Activated naive CD4-positive, alpha-beta T cell treated with anti-CD3 and anti-CD28 coated beads, Interleukin-2, amount 50 U/mL, for 24 hours (primary cell): ENCODE measurements at regions not wholly inside any gene's neighbourhood (a gene's known extent, or its start where the extent isn't known, plus 50 kb on each side); places are given as distances from the start of the nearest gene placed in this dataset.

Experiments used
- H3K27ac Mint-ChIP-seq: one replicate; pipeline ENCODE4 v1.8.0; 2021; ENCODE audit warnings: mild to moderate bottlenecking, mixed read lengths
- H3K27me3 Mint-ChIP-seq: one replicate; pipeline ENCODE4 v1.8.0; 2021; ENCODE audit warnings: mixed read lengths
- H3K36me3 Mint-ChIP-seq: one replicate; pipeline ENCODE4 v1.8.0; 2021; ENCODE audit warnings: mixed read lengths
- H3K4me1 Mint-ChIP-seq: one replicate; pipeline ENCODE4 v1.8.0; 2021; ENCODE audit warnings: mixed read lengths
- H3K4me3 Mint-ChIP-seq: one replicate; pipeline ENCODE4 v1.8.0; 2021; ENCODE audit warnings: mild to moderate bottlenecking, mixed read lengths
- H3K9me3 Mint-ChIP-seq: one replicate; pipeline ENCODE4 v1.8.0; 2021; ENCODE audit warnings: mixed read lengths

- Mint-ChIP-seq H3K4me3 (no peak overlapping the region), H3K36me3 (no peaks in the 10 kb centered on the region), H3K9me3 (peaks cover 2% of the 10 kb centered on the region), H3K27me3 (no peaks in the 10 kb centered on the region), H3K27ac (no peak overlapping the region), H3K4me1 (no peaks in the 10 kb centered on the region)
Measured at GRCh38 chr5:67426961-67427849, 230.6 kb upstream of the CD180 start.

GRCh38 chr5:67425514-67425913, 228.9 kb upstream of the CD180 start:
- H3K9me3 Mint-ChIP-seq = peaks cover 5% of the 10 kb centered on the region
- no peaks in the 10 kb centered on the region for H3K4me1 Mint-ChIP-seq
- no peaks in the 10 kb centered on the region for H3K36me3 Mint-ChIP-seq
- no peaks in the 10 kb centered on the region for H3K27me3 Mint-ChIP-seq
- no peak overlapping the region for H3K27ac Mint-ChIP-seq
- no peak overlapping the region for H3K4me3 Mint-ChIP-seq

- Mint-ChIP-seq H3K27ac (no peak overlapping the region), H3K27me3 (no peaks in the 10 kb centered on the region), H3K4me1 (peaks cover 12% of the 10 kb centered on the region), H3K4me3 (no peak overlapping the region), H3K9me3 (peaks cover 5% of the 10 kb centered on the region), H3K36me3 (no peaks in the 10 kb centered on the region)
Measured at GRCh38 chr5:67417839-67418238, 221.2 kb upstream of the CD180 start.

GRCh38 chr5:67416986-67417385, 220.4 kb upstream of the CD180 start:
- H3K4me3 Mint-ChIP-seq = no peak overlapping the region
- H3K4me1 Mint-ChIP-seq = peaks cover 12% of the 10 kb centered on the region
- peaks cover under 1% of the 10 kb centered on the region for H3K9me3 Mint-ChIP-seq
- no peaks in the 10 kb centered on the region for H3K36me3 Mint-ChIP-seq
- no peak overlapping the region for H3K27ac Mint-ChIP-seq
- H3K27me3 Mint-ChIP-seq = no peaks in the 10 kb centered on the region

DNA sequence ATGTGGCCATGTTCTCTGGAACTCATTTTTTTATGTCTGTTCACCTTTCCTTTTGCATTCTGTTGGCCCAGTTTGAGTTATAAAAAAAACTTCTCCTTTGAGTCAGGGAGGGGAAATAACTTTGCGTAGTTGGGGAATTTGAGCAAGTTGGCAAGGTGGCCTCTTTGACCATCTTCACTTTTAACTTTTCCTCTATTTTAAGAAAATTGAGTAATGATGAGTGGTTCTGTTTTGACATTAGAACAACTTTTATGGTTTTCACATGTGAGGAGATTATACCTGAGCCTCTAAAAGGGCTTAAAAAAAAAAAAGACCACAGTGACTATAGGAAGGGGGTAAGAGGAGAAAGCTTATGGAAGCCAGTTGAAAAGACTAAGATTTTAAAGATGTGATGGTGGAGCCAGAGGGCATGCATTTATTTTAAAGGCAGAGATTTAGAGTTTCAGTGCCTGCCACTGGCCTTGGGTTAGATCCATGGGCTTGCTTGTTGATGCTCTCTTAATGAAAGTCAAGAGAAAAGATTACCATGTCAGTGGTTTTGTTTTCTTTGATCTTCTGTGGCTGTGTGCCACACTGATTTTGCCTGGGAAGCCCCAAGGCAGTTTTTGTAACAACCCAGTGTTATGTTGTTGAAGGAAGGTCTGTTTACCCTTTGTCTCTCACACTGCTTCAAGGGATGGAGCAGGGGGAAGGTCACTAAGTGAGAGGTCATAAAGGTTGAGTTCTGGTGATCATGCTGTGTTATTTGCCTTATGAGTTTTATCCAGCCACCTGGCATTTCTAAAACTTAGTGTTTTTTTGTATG, 219.7 kb upstream of the CD180 start:
- no peaks in the 10 kb centered on the region for H3K9me3 Mint-ChIP-seq
- no peaks in the 10 kb centered on the region for H3K36me3 Mint-ChIP-seq
- no peak overlapping the region for H3K4me3 Mint-ChIP-seq
- H3K4me1 Mint-ChIP-seq = peaks cover 12% of the 10 kb centered on the region
- no peak overlapping the region for H3K27ac Mint-ChIP-seq
- H3K27me3 Mint-ChIP-seq = no peaks in the 10 kb centered on the region

DNA sequence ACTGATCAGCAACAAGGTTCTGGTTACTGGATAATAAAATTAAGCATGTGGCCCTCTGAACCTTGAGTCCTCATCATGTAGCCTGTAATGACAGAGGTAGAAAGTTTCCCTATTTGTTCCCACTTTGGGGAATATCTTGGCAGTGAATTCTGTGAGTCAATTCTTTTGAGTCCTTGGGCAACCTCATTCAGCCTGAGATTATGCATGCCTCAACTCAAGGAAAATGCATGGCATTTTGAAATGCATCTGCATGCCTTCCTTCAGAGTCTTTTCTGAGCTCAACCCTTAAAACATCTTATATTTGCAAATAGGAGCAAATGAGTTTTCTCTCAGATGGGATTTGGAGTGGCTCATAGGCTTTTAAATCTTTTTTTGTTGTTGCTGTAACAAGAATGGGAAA, 218.1 kb upstream of the CD180 start:
- H3K4me1 Mint-ChIP-seq = peaks cover 12% of the 10 kb centered on the region
- H3K27me3 Mint-ChIP-seq = no peaks in the 10 kb centered on the region
- H3K27ac Mint-ChIP-seq = no peak overlapping the region
- no peak overlapping the region for H3K4me3 Mint-ChIP-seq
- no peaks in the 10 kb centered on the region for H3K9me3 Mint-ChIP-seq
- no peaks in the 10 kb centered on the region for H3K36me3 Mint-ChIP-seq

- Mint-ChIP-seq H3K27me3 (no peaks in the 10 kb centered on the region), H3K9me3 (no peaks in the 10 kb centered on the region), H3K4me3 (no peak overlapping the region), H3K27ac (no peak overlapping the region), H3K36me3 (no peaks in the 10 kb centered on the region), H3K4me1 (peaks cover 12% of the 10 kb centered on the region)
Measured at GRCh38 chr5:67413721-67414120, 217.1 kb upstream of the CD180 start.

DNA sequence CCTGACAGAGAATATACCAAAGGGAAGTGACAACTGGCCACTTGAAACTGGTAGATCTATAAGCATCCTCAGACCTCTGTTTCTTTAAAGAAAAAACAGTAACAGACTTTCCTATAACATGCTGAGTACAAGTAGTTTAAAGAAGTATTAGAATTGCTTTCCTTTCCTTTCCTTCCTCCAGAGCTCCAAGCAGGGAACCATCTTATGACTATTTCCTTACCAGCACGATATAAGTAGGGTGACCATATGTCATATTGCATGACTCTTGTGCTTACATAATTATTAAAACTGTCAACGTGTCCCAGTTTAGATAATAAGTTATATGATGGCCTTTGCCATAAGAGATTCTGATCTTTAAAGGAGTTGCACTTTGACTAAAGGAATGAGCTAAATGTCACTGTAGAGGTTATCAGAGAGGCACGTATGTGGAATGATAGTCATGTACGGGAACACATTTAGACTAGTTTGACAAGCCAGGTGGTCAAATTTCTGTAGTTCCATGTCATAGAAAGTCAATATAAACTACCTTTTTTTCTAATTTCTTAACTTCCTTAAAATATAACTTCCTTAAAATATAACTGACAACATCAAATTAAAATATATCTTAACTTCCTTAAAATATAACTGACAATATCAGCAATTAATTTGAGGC, 212.7 kb upstream of the CD180 start:
- no peak overlapping the region for H3K27ac Mint-ChIP-seq
- no peaks in the 10 kb centered on the region for H3K27me3 Mint-ChIP-seq
- no peaks in the 10 kb centered on the region for H3K4me1 Mint-ChIP-seq
- H3K36me3 Mint-ChIP-seq = no peaks in the 10 kb centered on the region
- H3K9me3 Mint-ChIP-seq = no peaks in the 10 kb centered on the region
- H3K4me3 Mint-ChIP-seq = no peak overlapping the region

GRCh38 chr5:67407979-67408378, 211.4 kb upstream of the CD180 start:
- H3K4me1 Mint-ChIP-seq = no peaks in the 10 kb centered on the region
- no peak overlapping the region for H3K4me3 Mint-ChIP-seq
- H3K27me3 Mint-ChIP-seq = peaks cover 1% of the 10 kb centered on the region
- H3K27ac Mint-ChIP-seq = no peak overlapping the region
- no peaks in the 10 kb centered on the region for H3K9me3 Mint-ChIP-seq
- H3K36me3 Mint-ChIP-seq = no peaks in the 10 kb centered on the region

DNA sequence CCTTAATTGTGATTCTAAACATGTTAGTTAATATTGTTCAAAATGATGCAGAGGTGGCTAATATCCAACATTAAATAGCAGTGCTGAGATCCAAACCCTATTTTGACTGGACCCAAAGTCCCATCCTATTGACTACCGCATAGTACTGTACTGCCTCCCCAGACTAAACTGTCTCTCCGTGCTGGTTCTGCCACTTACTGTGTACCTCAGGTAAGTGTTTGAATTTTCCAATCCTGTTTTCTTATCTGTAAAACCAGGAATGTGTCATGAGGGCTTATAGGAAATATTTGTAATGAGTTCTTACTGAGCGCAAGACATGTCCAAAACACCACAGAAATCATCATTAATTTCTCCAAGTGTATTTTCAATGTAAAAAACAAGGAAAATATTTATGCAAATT, 209.2 kb upstream of the CD180 start:
- no peak overlapping the region for H3K27ac Mint-ChIP-seq

DNA sequence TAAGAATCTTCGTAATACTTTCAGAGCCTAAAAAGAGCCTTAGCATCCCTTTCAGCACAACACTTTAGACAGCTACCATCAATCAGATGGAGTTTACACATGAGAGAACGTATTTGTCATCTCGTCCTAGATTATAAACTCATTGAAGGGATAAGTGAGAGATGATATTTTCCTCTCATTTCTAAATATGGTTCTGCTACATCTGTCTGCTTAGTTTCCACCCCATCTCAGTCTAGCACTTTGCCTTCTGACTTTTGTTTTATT, 208.4 kb upstream of the CD180 start:
- Mint-ChIP-seq H3K27me3 (peaks cover 1% of the 10 kb centered on the region), H3K4me3 (no peak overlapping the region), H3K9me3 (no peaks in the 10 kb centered on the region), H3K36me3 (no peaks in the 10 kb centered on the region), H3K27ac (no peak overlapping the region), H3K4me1 (no peaks in the 10 kb centered on the region)

More for the DNA sequence above, 209.2 kb upstream of the CD180 start:
- Mint-ChIP-seq H3K4me1 (no peaks in the 10 kb centered on the region), H3K4me3 (no peak overlapping the region), H3K27me3 (peaks cover 1% of the 10 kb centered on the region), H3K9me3 (no peaks in the 10 kb centered on the region), H3K36me3 (no peaks in the 10 kb centered on the region)

DNA sequence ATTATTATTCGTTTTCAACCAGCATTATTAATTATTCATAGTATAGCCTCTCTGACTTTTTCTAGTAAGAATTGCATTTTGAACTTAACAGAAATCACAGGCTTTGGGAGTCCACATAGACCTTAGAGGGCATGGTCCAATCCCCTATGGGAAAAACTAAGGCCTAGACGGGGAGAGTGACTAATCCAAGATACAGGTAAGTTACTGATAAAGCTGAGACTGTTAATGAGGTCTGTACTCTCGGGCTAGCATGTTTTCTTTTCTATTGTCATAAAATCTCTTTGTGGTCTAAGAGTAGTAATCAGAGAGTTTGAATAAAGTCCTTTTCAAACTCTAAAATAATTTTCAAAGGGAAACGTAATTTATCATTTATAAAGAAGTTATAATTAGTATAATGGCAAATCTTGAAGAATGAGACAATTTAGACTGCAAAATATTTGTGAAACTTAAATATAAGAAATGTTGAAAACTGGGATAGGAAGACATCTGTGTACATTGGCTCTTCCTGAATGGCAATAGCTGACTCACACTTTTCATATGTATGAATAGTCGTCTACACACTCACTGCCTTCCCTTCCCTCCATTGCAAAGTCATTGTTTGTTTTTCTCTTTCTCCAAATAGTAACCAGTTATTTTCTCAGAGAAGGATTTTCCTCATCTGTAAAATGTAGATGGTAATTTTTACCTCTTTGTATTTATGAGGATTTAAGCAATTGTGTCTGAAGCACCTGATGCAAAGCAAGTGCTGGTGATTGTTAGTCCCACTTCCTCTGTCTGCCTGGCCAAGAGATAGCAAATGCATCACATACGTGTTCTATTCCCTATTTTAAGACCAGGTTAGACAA, 207.9 kb upstream of the CD180 start:
- H3K9me3 Mint-ChIP-seq = no peaks in the 10 kb centered on the region
- H3K36me3 Mint-ChIP-seq = no peaks in the 10 kb centered on the region
- H3K27me3 Mint-ChIP-seq = peaks cover 1% of the 10 kb centered on the region
- no peak overlapping the region for H3K27ac Mint-ChIP-seq
- no peaks in the 10 kb centered on the region for H3K4me1 Mint-ChIP-seq
- no peak overlapping the region for H3K4me3 Mint-ChIP-seq

- Mint-ChIP-seq H3K4me1 (no peaks in the 10 kb centered on the region), H3K4me3 (no peak overlapping the region), H3K9me3 (no peaks in the 10 kb centered on the region)
Measured at GRCh38 chr5:67402526-67402925, 205.9 kb upstream of the CD180 start.

GRCh38 chr5:67401172-67401571, 204.6 kb upstream of the CD180 start:
- H3K27me3 Mint-ChIP-seq = peaks cover 1% of the 10 kb centered on the region
- H3K36me3 Mint-ChIP-seq = no peaks in the 10 kb centered on the region
- no peak overlapping the region for H3K4me3 Mint-ChIP-seq
- H3K9me3 Mint-ChIP-seq = no peaks in the 10 kb centered on the region
- H3K4me1 Mint-ChIP-seq = no peaks in the 10 kb centered on the region
- no peak overlapping the region for H3K27ac Mint-ChIP-seq

More at GRCh38 chr5:67402526-67402925, 205.9 kb upstream of the CD180 start:
- H3K27me3 Mint-ChIP-seq = peaks cover 1% of the 10 kb centered on the region
- H3K27ac Mint-ChIP-seq = no peak overlapping the region
- H3K36me3 Mint-ChIP-seq = no peaks in the 10 kb centered on the region

GRCh38 chr5:67400752-67401151, 204.2 kb upstream of the CD180 start:
- H3K9me3 Mint-ChIP-seq = no peaks in the 10 kb centered on the region
- H3K27ac Mint-ChIP-seq = no peak overlapping the region
- no peaks in the 10 kb centered on the region for H3K36me3 Mint-ChIP-seq
- H3K27me3 Mint-ChIP-seq = peaks cover 1% of the 10 kb centered on the region
- H3K4me1 Mint-ChIP-seq = no peaks in the 10 kb centered on the region
- no peak overlapping the region for H3K4me3 Mint-ChIP-seq
